ENCODE measurements at regions not wholly inside any gene's neighbourhood (a gene's known extent, or its start where the extent isn't known, plus 50 kb on each side); places are given as distances from the start of the nearest gene placed in this dataset.

DNA sequence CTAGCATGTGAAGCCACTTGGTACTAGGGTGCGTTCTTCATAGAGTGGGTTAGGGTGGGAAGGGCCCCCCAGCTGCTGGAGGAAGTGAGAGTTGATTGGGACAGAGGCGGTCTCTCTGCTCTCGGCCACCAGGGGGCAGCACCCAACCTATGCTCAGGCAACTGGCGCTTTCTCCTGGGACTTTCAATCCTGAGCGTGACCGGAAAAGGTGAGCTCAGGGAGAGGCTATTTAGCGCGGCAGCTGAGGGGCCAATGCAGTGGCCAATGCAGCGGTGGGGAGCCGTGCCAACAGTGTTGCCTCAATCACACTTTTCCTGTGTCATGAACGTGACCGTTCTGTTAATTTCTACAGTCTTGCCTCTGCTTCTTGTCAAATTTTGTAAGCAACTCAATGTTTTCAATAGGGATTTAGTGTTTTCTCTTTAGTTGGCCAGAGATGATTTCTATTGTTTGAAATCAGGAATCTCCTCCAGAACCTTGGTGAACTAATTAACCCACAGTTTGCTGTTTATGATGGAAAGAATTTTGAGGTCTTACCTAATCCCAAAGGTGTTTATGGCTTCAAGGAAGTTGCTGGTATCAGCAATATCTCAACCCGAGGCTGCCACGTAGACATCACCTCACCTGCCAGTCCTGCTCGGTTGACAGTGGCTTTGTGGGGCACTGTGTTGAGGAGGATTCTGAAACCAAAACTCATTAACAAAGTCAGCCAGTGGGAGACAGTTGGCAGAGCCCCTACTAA lies 67.9 kb upstream of the PDZD8 start:
- TF ChIP-seq CTCF (IDR thresholded peaks at IDR 0.05; ENCODE audit: low read depth, low read length) = peak; percentile 82
- DNase-seq (ENCODE audit: low read depth in 2 of 2) = peak; percentile 83 to 93
- peak overlapping the region in 1 of 2 donors; percentile 11 for H3K4me3 ChIP-seq (replicated peaks in 1 of 2; ENCODE audit: low read depth in 2 of 2, low read length in 2 of 2)

DNA sequence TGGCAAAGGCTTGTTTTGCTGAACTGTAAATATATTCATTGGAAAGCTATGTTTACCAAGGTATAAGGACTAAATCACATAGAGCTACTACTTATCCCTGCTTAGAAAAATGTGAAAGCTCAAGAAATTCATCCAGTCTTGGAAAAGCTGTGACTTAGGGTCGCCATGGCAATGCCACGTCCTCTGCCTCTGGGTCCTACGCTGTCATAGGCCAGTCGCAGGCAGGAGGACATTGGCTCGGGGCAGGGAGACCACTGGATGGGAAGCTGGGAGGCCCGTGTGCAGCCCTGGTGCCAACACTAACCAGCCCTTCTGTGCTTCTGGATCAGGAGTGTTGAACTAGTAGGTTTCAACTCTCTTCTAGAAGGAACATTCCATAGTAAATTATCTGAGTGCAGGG lies 67.3 kb upstream of the PDZD8 start:
- H3K4me3 ChIP-seq (replicated peaks in 1 of 2; ENCODE audit: low read depth in 2 of 2, low read length in 2 of 2) = no peak overlapping the region
- TF ChIP-seq CTCF (IDR thresholded peaks at IDR 0.05; ENCODE audit: low read depth, low read length) = no peak
- peak in 1 of 2 donors; percentile 27 for DNase-seq (ENCODE audit: low read depth in 2 of 2)

GRCh38 chr10:117441812-117442443 lies 66.7 kb upstream of the PDZD8 start:
- TF ChIP-seq CTCF (IDR thresholded peaks at IDR 0.05; ENCODE audit: low read depth, low read length) = no peak
- DNase-seq (ENCODE audit: low read depth in 2 of 2) = peak; percentile 72 to 89
- H3K4me3 ChIP-seq (replicated peaks in 1 of 2; ENCODE audit: low read depth in 2 of 2, low read length in 2 of 2) = no peak overlapping the region

GRCh38 chr10:117441361-117441760 lies 66.1 kb upstream of the PDZD8 start:
- no peak for TF ChIP-seq CTCF (IDR thresholded peaks at IDR 0.05; ENCODE audit: low read depth, low read length)
- DNase-seq (ENCODE audit: low read depth in 2 of 2) = no peak
- H3K4me3 ChIP-seq (replicated peaks in 1 of 2; ENCODE audit: low read depth in 2 of 2, low read length in 2 of 2) = no peak overlapping the region

- no peak for TF ChIP-seq CTCF (IDR thresholded peaks at IDR 0.05; ENCODE audit: low read depth, low read length)
- H3K4me3 ChIP-seq (replicated peaks in 1 of 2; ENCODE audit: low read depth in 2 of 2, low read length in 2 of 2) = no peak overlapping the region
- peak; percentile 78 to 93 for DNase-seq (ENCODE audit: low read depth in 2 of 2)
These were observed 64.1 kb upstream of the PDZD8 start for GRCh38 chr10:117439243-117439912.

GRCh38 chr10:117432866-117433265 lies 57.6 kb upstream of the PDZD8 start:
- TF ChIP-seq CTCF (IDR thresholded peaks at IDR 0.05; ENCODE audit: low read depth, low read length) = no peak
- H3K4me3 ChIP-seq (replicated peaks in 1 of 2; ENCODE audit: low read depth in 2 of 2, low read length in 2 of 2) = no peak overlapping the region

More at GRCh38 chr10:117432866-117433265, 57.6 kb upstream of the PDZD8 start:
- DNase-seq (ENCODE audit: low read depth in 2 of 2) = no peak

All from cardiac fibroblast (primary cell).